ENCODE measurements at regions not wholly inside any gene's neighbourhood (a gene's known extent, or its start where the extent isn't known, plus 50 kb on each side); places are given as distances from the start of the nearest gene placed in this dataset.

- 73 to 74% methylated on average over 4 of the region's 4 CpGs for WGBS, 2 donors (ENCODE audit: low coverage in 1 of 2)
- Histone ChIP-seq H3K4me1 (peaks cover 0 to 5% (median 0%) of the 10 kb centered on the region in 3 donors), H3K27me3 (no peaks in the 10 kb centered on the region), H3K27ac (no peak overlapping the region), H3K36me3 (no peaks in the 10 kb centered on the region), H3K9me3 (no peaks in the 10 kb centered on the region), H3K4me3 (no peak overlapping the region)
- ATAC-seq: no peak
- TF ChIP-seq CTCF (IDR thresholded peaks at IDR 0.05) (no peak), POLR2A (IDR thresholded peaks at IDR 0.05) (no peak), POLR2AphosphoS5 (IDR thresholded peaks at IDR 0.05) (no peak)
These were observed 1058.2 kb upstream of the CRIM1 start for GRCh38 chr2:35297403-35297802.

GRCh38 chr2:35294636-35295263 is 1060.8 kb upstream of the CRIM1 start:
- WGBS, 2 donors (ENCODE audit: low coverage in 1 of 2): 58 to 70% methylated on average over 6 to 7 of the region's 7 CpGs
- Histone ChIP-seq H3K9me3 (no peaks in the 10 kb centered on the region), H3K4me3 (no peak overlapping the region), H3K27me3 (no peaks in the 10 kb centered on the region), H3K4me1 (peaks cover 0 to 5% (median 0%) of the 10 kb centered on the region in 3 donors), H3K27ac (no peak overlapping the region), H3K36me3 (no peaks in the 10 kb centered on the region)
- TF ChIP-seq EP300 (IDR thresholded peaks at IDR 0.05) (no peak), CTCF (IDR thresholded peaks at IDR 0.05) (no peak), POLR2A (IDR thresholded peaks at IDR 0.05) (no peak), POLR2AphosphoS5 (IDR thresholded peaks at IDR 0.05) (no peak)
- no peak for ATAC-seq

GRCh38 chr2:35293261-35293660 is 1062.3 kb upstream of the CRIM1 start:
- Histone ChIP-seq H3K27ac (no peak overlapping the region), H3K9me3 (no peaks in the 10 kb centered on the region), H3K4me3 (no peak overlapping the region), H3K27me3 (no peaks in the 10 kb centered on the region), H3K36me3 (no peaks in the 10 kb centered on the region), H3K4me1 (no peaks in the 10 kb centered on the region)
- WGBS, 2 donors (ENCODE audit: low coverage in 1 of 2): 47 to 51% methylated on average over 2 of the region's 2 CpGs
- TF ChIP-seq POLR2A (IDR thresholded peaks at IDR 0.05): no peak
- no peak for TF ChIP-seq POLR2AphosphoS5 (IDR thresholded peaks at IDR 0.05)
- TF ChIP-seq CTCF (IDR thresholded peaks at IDR 0.05): no peak
- TF ChIP-seq EP300 (IDR thresholded peaks at IDR 0.05): no peak
- ATAC-seq: no peak

- no peak overlapping the region for H3K27ac ChIP-seq
- H3K9me3 ChIP-seq: no peaks in the 10 kb centered on the region
- H3K27me3 ChIP-seq: no peaks in the 10 kb centered on the region
- H3K4me1 ChIP-seq: no peaks in the 10 kb centered on the region
- H3K4me3 ChIP-seq: no peak overlapping the region
- WGBS, 2 donors (ENCODE audit: low coverage in 1 of 2): 17 to 86% methylated on average over 1 of the region's 2 CpGs
- H3K36me3 ChIP-seq: no peaks in the 10 kb centered on the region
- ATAC-seq: no peak
- TF ChIP-seq CTCF (IDR thresholded peaks at IDR 0.05) (no peak), POLR2A (IDR thresholded peaks at IDR 0.05) (no peak), EP300 (IDR thresholded peaks at IDR 0.05) (no peak), POLR2AphosphoS5 (IDR thresholded peaks at IDR 0.05) (no peak)
These were observed 1063.4 kb upstream of the CRIM1 start for GRCh38 chr2:35292199-35292598.

GRCh38 chr2:35281702-35282101 is 1073.9 kb upstream of the CRIM1 start:
- no peak overlapping the region for H3K27ac ChIP-seq
- H3K4me3 ChIP-seq: no peak overlapping the region
- no peak for ATAC-seq
- 91 to 97% methylated on average over 3 of the region's 3 CpGs for WGBS, 2 donors (ENCODE audit: low coverage in 1 of 2)
- no peaks in the 10 kb centered on the region for H3K9me3 ChIP-seq
- no peak for TF ChIP-seq CTCF (IDR thresholded peaks at IDR 0.05)
- TF ChIP-seq POLR2AphosphoS5 (IDR thresholded peaks at IDR 0.05): no peak
- H3K27me3 ChIP-seq: no peaks in the 10 kb centered on the region
- no peaks in the 10 kb centered on the region for H3K4me1 ChIP-seq
- no peaks in the 10 kb centered on the region for H3K36me3 ChIP-seq
